ENCODE measurements at regions not wholly inside any gene's neighbourhood (a gene's known extent, or its start where the extent isn't known, plus 50 kb on each side); places are given as distances from the start of the nearest gene placed in this dataset.

- Histone ChIP-seq H3K27me3 (ENCODE audit: control insufficient read depth, insufficient read depth, low read length) (peaks cover 2% of the 10 kb centered on the region; the same call in 1 of the 2 replicates), H3K36me3 (ENCODE audit: control insufficient read depth, insufficient read depth, low read length) (no peaks in the 10 kb centered on the region), H3K4me3 (ENCODE audit: low read depth, low read length) (no peak overlapping the region)
- POLR2A ChIA-PET, result no interaction called here
- CTCF ChIA-PET, result no interaction called here
- no peak for TF ChIP-seq CTCF (IDR thresholded peaks at IDR 0.05; ENCODE audit: insufficient read depth, low read depth, low read length)
- DNase-seq (ENCODE audit: low read depth), result no peak
Observed at GRCh38 chr2:220987839-220988238, 584.3 kb downstream of the EPHA4 start.

- CTCF ChIA-PET, result interaction anchor here (0.7 to 1.3 kb wide), 2 partner anchors 10 to 124 kb away, joined by 4 to 5 read pairs; no protein-coding TSS in a partner anchor
- H3K4me3 ChIP-seq (ENCODE audit: low read depth, low read length), result no peak overlapping the region
- H3K36me3 ChIP-seq (ENCODE audit: control insufficient read depth, insufficient read depth, low read length), result no peaks in the 10 kb centered on the region
- TF ChIP-seq CTCF (IDR thresholded peaks at IDR 0.05; ENCODE audit: insufficient read depth, low read depth, low read length), result no peak
- POLR2A ChIA-PET, result no interaction called here
- H3K27me3 ChIP-seq (ENCODE audit: control insufficient read depth, insufficient read depth, low read length), result no peaks in the 10 kb centered on the region; the same call in 1 of the 2 replicates
- no peak for DNase-seq (ENCODE audit: low read depth)
Observed at GRCh38 chr2:220991972-220992371, 580.1 kb downstream of the EPHA4 start.

DNA sequence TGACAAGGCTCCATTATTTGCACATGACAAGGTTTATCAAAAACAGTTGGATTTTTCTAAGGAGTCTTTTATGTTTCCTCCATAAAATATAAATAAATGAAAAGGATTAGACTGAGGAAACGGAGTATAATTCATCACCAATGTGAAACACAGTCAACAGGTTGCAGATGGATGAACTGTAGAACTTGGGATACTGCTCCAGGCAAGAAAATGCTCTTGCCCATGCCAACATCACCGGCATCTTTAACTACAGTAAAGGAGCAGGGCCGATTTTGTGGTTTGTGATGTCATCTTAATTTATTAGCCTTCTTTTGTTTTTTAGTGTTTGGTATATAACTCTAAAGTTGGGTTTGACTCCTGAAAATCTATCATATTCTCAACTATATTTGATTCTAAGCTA lies 577.3 kb downstream of the EPHA4 start:
- TF ChIP-seq CTCF (IDR thresholded peaks at IDR 0.05; ENCODE audit: insufficient read depth, low read depth, low read length), result no peak
- no peak for DNase-seq (ENCODE audit: low read depth)
- H3K36me3 ChIP-seq (ENCODE audit: control insufficient read depth, insufficient read depth, low read length), result no peaks in the 10 kb centered on the region
- no peak overlapping the region for H3K4me3 ChIP-seq (ENCODE audit: low read depth, low read length)
- ChIA-PET POLR2A (no interaction called here), CTCF (no interaction called here)
- no peaks in the 10 kb centered on the region; the same call in 1 of the 2 replicates for H3K27me3 ChIP-seq (ENCODE audit: control insufficient read depth, insufficient read depth, low read length)

- POLR2A ChIA-PET, result no interaction called here
- TF ChIP-seq CTCF (IDR thresholded peaks at IDR 0.05; ENCODE audit: insufficient read depth, low read depth, low read length), result no peak
- Histone ChIP-seq H3K36me3 (ENCODE audit: control insufficient read depth, insufficient read depth, low read length) (no peaks in the 10 kb centered on the region), H3K27me3 (ENCODE audit: control insufficient read depth, insufficient read depth, low read length) (no peaks in the 10 kb centered on the region; the same call in 1 of the 2 replicates), H3K4me3 (ENCODE audit: low read depth, low read length) (no peak overlapping the region)
- DNase-seq (ENCODE audit: low read depth), result no peak
- CTCF ChIA-PET, result interaction anchor here (0.8 kb wide), 1 partner anchor 8 kb away, joined by 3 read pairs; no protein-coding TSS in a partner anchor
Observed at GRCh38 chr2:220995581-220995980, 576.5 kb downstream of the EPHA4 start.

- ChIA-PET POLR2A (no interaction called here), CTCF (no interaction called here)
- no peaks in the 10 kb centered on the region; the same call in 1 of the 2 replicates for H3K27me3 ChIP-seq (ENCODE audit: control insufficient read depth, insufficient read depth, low read length)
- no peak for TF ChIP-seq CTCF (IDR thresholded peaks at IDR 0.05; ENCODE audit: insufficient read depth, low read depth, low read length)
- H3K4me3 ChIP-seq (ENCODE audit: low read depth, low read length), result no peak overlapping the region
- H3K36me3 ChIP-seq (ENCODE audit: control insufficient read depth, insufficient read depth, low read length), result no peaks in the 10 kb centered on the region
- no peak for DNase-seq (ENCODE audit: low read depth)
Observed at GRCh38 chr2:220998156-220998555, 573.9 kb downstream of the EPHA4 start.
